Left lung (tissue), 4 donors: ENCODE measurements at regions not wholly inside any gene's neighbourhood (a gene's known extent, or its start where the extent isn't known, plus 50 kb on each side); places are given as distances from the start of the nearest gene placed in this dataset.
A peak's percentile ranks its signal among the peaks of the same experiment; 100 is the strongest.

ENCODE experiments used
- ATAC-seq: fragments of 200-7000 bp; cut with Tn5 transposase; one replicate; pipeline ENCODE4 v1.9.1; 2020; ENCODE audit warnings: moderate library complexity
- DNase-seq, 4 donors: peaks; one replicate each; pipeline ENCODE4 v3.0.0-alpha.2; 2013 to 2020
- H3K27ac ChIP-seq, 2 donors: fragments of 200-600 bp; sonication (generic) in 1 of 2; one replicate each; pipeline versions ENCODE4 v1.5.0 to v1.8.0; 2020 to 2021
- H3K27me3 ChIP-seq, 2 donors: fragments of 200-600 bp; sonication (generic) in 1 of 2; one replicate each; pipeline versions ENCODE4 v1.5.0 to v1.8.0; 2020 to 2021
- H3K36me3 ChIP-seq, 2 donors: fragments of 200-600 bp; sonication (generic) in 1 of 2; one replicate each; pipeline versions ENCODE4 v1.5.0 to v1.8.0; 2020 to 2021
- H3K4me1 ChIP-seq, 2 donors: fragments of 200-600 bp; one replicate each; pipeline ENCODE4 v1.8.0; 2021
- H3K4me3 ChIP-seq, 2 donors: fragments of 200-600 bp; sonication (generic) in 1 of 2; one replicate each; pipeline versions ENCODE4 v1.5.0 to v1.8.0; 2020 to 2021; ENCODE audit warnings: mild to moderate bottlenecking in 1 of 2
- H3K9me3 ChIP-seq, 2 donors: fragments of 200-600 bp; sonication (generic) in 1 of 2; one replicate each; pipeline versions ENCODE4 v1.5.0 to v1.8.0; 2020 to 2021
- intact Hi-C, 2 donors: fragments of 100-400 bp; cut with DNase I; formaldehyde crosslinking; loops; one replicate each; pipeline versions ENCODE4 v1.11.2 to v1.14.2; 2022
- TF ChIP-seq, protein P1 (sequence below), 2 donors: fragments of 200-600 bp; sonication (generic) in 1 of 2; IDR thresholded peaks; one replicate each; pipeline versions ENCODE4 v1.5.0 to v1.8.0; 2021; ENCODE audit warnings: antibody characterized with exemption in 2 of 2
- donor health status: DM: no; HTN: yes; CAD: no.
- donor health status: DM: no; HTN: no; CAD: no.

- Histone ChIP-seq H3K9me3 (no peaks in the 10 kb centered on the region), H3K36me3 (no peaks in the 10 kb centered on the region), H3K4me1 (no peaks in the 10 kb centered on the region), H3K27me3 (no peaks in the 10 kb centered on the region), H3K27ac (no peak overlapping the region), H3K4me3 (no peak overlapping the region)
- no peak for DNase-seq
- intact Hi-C loops: no loop called here
- no peak for ATAC-seq
- TF ChIP-seq, protein P1, sequence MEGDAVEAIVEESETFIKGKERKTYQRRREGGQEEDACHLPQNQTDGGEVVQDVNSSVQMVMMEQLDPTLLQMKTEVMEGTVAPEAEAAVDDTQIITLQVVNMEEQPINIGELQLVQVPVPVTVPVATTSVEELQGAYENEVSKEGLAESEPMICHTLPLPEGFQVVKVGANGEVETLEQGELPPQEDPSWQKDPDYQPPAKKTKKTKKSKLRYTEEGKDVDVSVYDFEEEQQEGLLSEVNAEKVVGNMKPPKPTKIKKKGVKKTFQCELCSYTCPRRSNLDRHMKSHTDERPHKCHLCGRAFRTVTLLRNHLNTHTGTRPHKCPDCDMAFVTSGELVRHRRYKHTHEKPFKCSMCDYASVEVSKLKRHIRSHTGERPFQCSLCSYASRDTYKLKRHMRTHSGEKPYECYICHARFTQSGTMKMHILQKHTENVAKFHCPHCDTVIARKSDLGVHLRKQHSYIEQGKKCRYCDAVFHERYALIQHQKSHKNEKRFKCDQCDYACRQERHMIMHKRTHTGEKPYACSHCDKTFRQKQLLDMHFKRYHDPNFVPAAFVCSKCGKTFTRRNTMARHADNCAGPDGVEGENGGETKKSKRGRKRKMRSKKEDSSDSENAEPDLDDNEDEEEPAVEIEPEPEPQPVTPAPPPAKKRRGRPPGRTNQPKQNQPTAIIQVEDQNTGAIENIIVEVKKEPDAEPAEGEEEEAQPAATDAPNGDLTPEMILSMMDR (IDR thresholded peaks at IDR 0.05): no peak
These were observed 58.5 kb downstream of the NPY1R start for GRCh38 chr4:163273922-163274321.

DNA sequence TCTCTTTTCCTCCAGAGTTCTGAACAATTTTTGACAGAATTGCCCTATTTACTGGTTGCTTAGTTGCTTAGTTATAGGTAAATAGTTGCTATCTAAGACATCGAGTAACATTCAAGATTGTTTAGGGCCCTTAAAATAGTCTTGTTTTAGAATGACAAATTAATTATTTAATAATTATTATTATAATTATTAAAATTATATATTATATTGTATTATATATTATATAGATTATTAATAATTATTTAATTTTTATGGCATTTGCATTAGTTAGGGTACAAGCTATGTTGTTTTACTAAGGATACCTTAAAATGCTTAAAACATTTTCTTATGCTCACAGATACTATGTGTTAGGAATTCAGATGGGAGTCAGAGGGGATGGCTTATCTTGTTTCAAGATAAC lies 59.2 kb downstream of the NPY1R start:
- intact Hi-C loops: no loop called here
- H3K27me3 ChIP-seq: no peaks in the 10 kb centered on the region
- no peak for DNase-seq
- no peaks in the 10 kb centered on the region for H3K9me3 ChIP-seq
- no peak overlapping the region for H3K4me3 ChIP-seq
- TF ChIP-seq, protein P1 (IDR thresholded peaks at IDR 0.05): no peak
- ATAC-seq: no peak
- H3K4me1 ChIP-seq: no peaks in the 10 kb centered on the region
- H3K27ac ChIP-seq: no peak overlapping the region
- no peaks in the 10 kb centered on the region for H3K36me3 ChIP-seq

DNA sequence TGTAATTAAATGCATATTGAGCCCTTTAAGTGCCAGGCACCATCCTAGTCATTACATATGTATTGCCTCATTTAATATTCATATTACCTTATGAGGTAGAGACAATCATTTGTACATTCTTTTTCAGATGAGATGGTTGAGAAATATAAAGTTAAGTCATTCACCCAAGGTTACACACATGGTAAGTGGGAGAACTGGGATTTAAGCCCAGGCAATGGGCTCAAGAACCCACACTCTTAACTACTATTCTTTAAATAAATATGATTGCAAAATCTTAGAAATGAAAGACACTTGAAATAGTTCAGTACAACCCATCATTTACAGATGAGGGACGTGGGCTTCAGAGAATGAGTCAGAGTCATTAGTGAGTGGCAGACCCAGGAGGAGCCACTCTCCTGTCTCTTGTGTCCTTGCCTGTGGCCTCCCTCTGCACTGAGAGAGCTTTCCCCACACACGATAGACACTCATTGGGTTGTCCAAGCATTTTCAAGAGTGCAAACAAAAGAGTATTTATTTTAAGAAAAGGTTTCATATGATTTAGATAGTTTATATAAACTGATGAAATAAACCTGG lies 60.8 kb downstream of the NPY1R start:
- no peaks in the 10 kb centered on the region for H3K4me1 ChIP-seq
- no peaks in the 10 kb centered on the region for H3K9me3 ChIP-seq
- ATAC-seq (peak; percentile 94), DNase-seq (peak in 1 of 4 donors; percentile 40)
- intact Hi-C loops: no loop called here
- H3K27ac ChIP-seq: no peak overlapping the region
- TF ChIP-seq, protein P1 (IDR thresholded peaks at IDR 0.05): no peak
- no peaks in the 10 kb centered on the region for H3K36me3 ChIP-seq
- H3K27me3 ChIP-seq: no peaks in the 10 kb centered on the region
- no peak overlapping the region for H3K4me3 ChIP-seq

DNA sequence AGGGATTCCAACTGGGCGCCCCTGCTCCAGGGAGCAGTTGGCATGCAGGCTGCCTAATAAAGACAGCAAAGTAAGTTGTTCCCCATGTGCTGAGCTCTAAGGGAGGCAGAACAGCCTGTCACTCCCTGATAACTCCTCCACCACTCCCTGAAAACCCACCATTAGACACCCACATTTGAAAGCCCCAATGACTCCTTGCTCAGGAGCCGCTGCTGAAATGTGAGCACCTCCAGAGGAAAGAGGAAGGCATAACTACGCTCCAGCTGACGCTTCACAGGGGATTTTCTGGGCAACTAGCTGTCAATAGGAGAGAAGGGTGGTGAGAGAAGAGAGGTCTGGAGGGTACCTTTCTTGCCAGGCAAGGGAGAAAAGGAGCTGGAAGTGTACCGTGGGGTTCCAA lies 62.5 kb downstream of the NPY1R start:
- Histone ChIP-seq H3K4me1 (no peaks in the 10 kb centered on the region), H3K9me3 (no peaks in the 10 kb centered on the region), H3K27ac (no peak overlapping the region), H3K4me3 (no peak overlapping the region), H3K27me3 (no peaks in the 10 kb centered on the region), H3K36me3 (no peaks in the 10 kb centered on the region)
- ATAC-seq: no peak
- intact Hi-C loops: no loop called here
- DNase-seq: no peak
- TF ChIP-seq, protein P1 (IDR thresholded peaks at IDR 0.05): no peak

DNA sequence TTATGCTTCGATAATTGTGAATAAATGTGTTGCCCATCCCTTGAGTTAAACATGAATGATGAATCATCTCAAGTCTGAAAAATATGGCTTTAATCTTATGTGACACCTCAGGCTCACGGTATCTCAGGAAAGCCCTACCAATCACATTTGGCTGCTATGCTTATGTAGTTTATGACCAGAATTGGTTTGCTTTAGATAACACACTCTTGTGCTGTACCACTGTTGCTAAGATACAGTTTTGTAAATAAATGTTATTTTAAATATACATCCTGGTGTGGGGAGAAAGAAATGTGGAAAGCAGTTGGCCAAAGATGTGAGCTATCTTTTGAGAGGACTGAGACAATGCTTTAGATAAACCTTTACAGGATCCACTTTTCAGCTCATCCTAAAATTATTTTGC lies 63.2 kb downstream of the NPY1R start:
- Histone ChIP-seq H3K36me3 (no peaks in the 10 kb centered on the region), H3K27ac (no peak overlapping the region), H3K4me1 (no peaks in the 10 kb centered on the region), H3K9me3 (no peaks in the 10 kb centered on the region), H3K27me3 (no peaks in the 10 kb centered on the region), H3K4me3 (no peak overlapping the region)
- DNase-seq (no peak), ATAC-seq (no peak)
- intact Hi-C loops: no loop called here
- TF ChIP-seq, protein P1 (IDR thresholded peaks at IDR 0.05): no peak
